GM12873 (cell line): ENCODE measurements at regions not wholly inside any gene's neighbourhood (a gene's known extent, or its start where the extent isn't known, plus 50 kb on each side); places are given as distances from the start of the nearest gene placed in this dataset.

Experiments
- CTCF ChIP-seq: IDR thresholded peaks from 2 replicates; pipeline ENCODE4 v1.5.1; 2012; ENCODE audit warnings: low read depth, mild to moderate bottlenecking, moderate library complexity, low read length, control low read depth; ENCODE audit not compliant: insufficient read depth; ENCODE audit errors: missing control alignments

DNA sequence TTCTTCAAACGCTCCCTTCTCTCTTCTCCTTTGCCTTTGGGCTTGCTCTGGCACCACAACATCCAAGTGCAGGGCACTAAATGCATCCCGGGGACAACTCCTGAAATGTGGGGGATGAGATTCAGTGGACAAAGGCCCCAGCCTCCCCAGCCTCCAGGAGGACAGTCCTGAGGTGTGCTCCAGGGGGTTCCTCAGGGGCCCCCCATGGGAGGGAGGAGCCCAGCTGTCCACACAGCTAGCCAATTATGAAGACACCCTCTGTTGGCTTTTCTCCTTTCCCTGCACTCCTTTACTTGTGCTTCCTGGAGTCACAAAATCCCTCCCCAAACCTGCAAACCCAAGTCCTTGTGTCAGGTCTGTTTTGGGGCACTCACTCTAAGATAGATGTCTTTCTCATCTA lies 735.4 kb downstream of the PTPRU start:
- no peak for TF ChIP-seq CTCF

DNA sequence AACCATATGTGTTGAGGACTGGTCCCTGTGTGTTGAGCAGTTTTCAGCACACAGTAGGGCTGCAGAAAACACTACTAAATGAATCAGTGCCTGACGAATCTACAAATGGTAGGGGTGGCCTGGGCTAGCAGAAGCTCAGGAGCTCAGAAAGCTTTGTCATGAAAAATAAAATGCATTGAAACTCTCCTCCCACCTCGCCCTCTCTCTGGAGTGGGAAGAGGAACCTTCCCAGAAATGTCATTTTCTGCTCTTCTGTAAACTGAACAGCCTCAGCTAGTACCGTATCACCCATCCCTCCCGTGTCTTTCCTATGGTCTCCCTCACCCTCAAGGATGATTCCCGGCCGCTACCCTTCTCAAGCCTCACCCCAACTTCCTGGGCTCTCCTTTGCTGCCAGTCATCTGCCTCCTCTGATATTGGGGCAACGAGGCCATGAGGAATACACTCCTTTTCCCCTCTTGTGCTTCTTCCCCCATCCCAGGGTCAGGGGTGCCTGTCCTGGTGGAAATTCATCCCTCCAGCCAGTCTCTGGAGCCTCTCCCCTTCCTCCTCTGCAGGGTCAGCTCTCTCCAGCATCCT lies 734.5 kb downstream of the PTPRU start:
- no peak for TF ChIP-seq CTCF

DNA sequence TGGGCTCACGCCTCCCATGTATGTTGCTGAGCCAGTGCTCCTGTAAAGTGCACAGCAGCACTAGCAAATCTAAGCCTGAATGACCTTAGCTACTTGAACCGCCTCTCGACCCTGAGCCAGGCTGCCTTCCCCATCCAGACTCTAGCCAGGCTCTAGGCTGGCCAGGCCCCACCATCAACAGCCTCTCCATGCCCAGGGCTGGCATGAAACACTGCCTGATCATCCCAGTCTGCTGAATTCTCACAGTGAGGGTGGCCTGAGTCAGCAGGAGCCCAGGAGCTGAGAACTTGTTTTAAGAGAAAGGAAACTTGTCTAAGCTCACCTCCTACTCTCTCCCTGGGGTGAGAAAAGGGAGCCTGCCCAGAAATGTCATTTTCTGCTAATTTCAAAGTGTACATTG lies 733.3 kb downstream of the PTPRU start:
- no peak for TF ChIP-seq CTCF

DNA sequence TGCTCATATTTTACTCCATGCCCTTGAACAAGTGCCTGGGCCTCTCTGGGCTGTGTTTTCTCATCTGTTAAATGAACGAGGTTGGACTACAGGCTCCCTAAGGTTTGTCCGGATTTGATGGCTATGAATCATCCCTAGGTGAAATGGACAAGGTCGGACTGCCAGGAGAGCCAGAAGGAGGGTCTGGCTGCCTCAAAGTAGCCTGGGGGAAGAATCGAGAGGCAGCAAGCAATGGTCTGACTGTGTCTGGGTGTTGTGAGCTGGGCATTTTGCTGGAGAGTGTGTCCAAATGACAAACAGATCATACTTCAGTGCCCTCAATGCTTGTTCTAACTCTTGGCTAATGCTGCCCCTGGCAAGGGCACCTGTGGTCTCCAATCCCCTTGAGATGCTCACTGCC lies 730.9 kb downstream of the PTPRU start:
- TF ChIP-seq CTCF = no peak

- no peak for TF ChIP-seq CTCF
These were observed 730.3 kb downstream of the PTPRU start for GRCh38 chr1:29966526-29967045.

- TF ChIP-seq CTCF = no peak
These were observed 728.6 kb downstream of the PTPRU start for GRCh38 chr1:29964718-29965533.

DNA sequence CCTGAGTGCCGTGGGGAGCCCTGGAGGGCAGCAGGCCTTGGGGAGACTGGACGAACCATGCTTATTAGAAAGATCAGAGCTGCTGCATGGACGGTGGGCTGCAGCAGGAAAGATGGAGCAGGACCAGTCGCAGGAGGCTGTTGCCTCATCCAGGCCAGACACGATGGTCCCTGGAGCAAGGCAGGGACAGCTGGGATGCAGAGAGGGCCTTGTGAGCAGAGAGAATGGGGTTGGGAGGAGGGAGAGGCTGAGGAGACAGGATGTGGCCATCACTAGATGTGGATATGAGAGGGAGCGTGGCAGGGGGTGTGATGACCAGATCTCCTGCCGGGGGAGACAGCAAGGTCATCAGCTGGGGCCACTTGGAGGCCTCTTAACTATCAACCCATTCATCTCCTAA lies 727.6 kb downstream of the PTPRU start:
- TF ChIP-seq CTCF = no peak
